Effector CD8-positive, alpha-beta T cell (primary cell): ENCODE measurements at regions not wholly inside any gene's neighbourhood (a gene's known extent, or its start where the extent isn't known, plus 50 kb on each side); places are given as distances from the start of the nearest gene placed in this dataset.
"Not testable (repeated sequence)": the region's sequence is repeated elsewhere in the genome, so short reads cannot be mapped to it uniquely, and the experiment has no call there.

ENCODE experiments used
- DNase-seq: peaks from one replicate; lab custom pipeline; 2025; lab: John Stamatoyannopoulos, UW

DNA sequence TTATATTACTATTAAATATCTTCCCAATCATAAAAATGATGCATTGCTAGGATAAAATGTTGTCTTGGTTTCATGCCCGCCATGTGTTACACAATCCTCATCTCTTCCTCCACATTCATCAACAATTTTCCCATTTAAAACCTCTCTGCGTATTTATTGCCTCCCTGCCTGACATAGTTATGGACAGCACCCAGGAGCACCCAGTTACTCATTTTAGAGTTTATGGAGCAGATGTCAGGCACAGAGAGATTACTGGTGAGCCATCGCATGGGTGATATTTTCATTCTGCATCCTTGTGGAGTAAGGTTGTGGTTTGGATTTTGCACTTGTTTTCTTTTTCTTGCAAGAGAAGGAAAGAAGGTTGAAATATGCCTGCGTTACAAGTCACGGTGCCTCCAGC, 116.7 kb upstream of the NPAS2 start:
- DNase-seq, result no peak

DNA sequence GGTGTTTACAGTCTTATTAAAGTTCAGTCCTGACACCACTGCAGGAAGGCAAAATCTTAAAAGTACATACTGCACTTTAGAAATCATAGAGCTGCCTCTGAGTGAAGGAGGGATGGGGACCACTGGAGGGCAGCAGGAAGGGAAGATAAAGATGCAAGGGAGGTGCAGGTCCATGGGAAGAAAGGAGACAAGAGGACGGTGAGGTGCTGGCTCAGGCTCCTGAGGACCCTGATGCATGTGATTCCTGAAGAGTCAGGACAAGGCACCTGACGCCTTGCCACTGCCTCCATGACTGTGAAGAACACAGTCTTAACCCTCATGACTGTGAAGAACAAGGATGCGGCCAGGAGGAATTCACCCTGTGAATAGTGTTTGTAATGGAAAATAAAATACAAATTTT, 116.2 kb upstream of the NPAS2 start:
- DNase-seq, result no peak

DNA sequence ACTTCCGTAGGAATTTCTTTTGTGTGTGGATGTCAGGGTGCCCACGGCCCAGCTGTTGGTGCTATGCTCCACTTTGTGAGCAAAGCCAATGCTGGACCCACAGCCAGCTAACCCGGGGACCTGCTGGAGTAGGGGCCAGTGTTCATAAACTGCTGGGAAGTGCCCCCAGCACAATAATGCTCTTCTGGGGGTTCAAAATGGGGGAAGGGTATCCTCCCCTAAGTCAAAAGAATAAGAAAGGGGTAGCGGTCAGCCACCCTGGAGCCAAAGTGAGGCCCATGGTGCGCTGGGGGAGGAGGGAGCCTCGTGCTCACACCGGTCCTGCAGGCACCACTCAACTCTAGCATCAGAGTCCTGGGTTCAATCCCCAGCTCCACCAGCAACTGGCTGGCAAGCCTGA, 115.8 kb upstream of the NPAS2 start:
- no peak for DNase-seq

DNA sequence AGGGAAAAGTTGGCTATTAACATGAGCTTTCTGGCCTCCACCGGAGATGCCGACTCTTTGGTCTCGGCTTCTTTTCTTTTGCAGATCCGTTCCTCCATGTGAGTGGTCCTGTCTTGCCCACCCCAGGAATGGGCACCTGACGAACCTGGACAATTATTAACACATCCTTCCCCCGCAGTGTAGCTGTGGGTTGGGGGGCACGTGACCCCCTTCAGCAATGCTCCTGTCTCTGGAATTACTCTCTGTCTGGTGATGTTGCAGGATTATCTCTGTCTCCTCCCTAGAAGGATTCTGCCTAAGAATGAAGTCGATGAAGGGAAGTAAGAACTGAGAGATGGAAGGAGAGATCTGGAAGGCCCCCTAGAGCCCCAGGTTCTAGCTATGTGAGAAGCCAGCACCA, 115.2 kb upstream of the NPAS2 start:
- no peak for DNase-seq

DNA sequence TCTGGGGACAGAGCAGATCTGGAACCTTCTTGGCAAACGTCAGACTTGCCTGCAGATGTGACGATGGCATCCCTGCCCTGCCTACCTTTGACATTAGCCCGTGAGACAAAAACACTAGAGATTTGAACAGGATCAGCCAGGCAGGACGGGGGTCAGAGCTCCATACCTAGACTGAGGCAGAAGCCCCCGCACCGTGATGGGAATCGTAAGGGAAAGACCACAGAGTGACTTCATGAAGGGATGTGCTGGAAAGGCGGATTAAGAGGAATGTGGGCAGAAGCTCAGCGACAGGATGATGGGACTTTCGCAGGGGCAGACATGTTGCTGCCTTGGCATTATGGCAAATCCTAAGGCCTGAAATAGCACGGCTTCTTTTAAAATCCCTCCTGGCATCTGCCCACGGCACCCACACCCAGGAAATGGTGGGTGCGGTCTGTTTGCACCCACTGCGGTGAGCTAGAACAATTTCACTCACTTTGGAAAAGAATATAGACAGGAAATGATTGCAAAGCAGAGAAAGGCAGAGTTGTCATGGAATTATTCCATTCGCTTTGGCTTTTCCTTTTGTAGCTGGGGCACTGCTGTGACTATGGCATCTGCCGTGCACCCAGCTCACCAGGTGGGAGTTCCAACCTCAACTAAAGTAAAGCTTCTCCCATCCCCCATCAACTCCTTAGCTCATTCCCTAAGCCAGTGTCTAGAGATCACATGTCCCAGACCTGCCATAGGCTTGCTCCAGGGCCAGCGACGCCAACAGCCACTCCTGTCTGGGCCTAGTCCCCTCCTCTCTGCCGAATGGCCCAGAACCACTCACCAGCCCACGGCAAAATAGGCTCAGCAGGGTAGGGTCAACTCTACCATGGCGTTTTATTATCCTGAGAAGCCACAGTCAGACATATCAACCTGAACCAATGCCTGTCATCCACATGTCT, 112.7 kb upstream of the NPAS2 start:
- no peak for DNase-seq

DNA sequence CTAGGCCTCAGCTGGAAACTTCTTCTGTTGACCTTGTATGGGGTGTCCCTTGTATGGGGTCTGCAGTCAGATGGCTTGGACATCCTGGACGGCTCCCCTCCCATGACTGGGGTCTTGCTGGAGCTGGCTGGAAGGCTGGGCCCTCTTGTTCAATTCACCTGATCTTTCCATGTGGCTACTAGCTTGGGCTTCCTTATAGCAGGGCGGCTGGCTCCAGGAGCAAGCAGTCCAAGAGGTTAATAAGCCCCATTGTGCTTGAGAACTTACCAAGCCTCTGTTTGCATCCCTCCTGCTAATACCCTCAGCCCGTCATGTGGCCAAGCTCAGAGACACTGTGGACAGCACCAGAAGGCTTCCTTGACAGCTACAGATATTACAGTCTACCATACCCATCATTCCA, 111.6 kb upstream of the NPAS2 start:
- no peak for DNase-seq

DNA sequence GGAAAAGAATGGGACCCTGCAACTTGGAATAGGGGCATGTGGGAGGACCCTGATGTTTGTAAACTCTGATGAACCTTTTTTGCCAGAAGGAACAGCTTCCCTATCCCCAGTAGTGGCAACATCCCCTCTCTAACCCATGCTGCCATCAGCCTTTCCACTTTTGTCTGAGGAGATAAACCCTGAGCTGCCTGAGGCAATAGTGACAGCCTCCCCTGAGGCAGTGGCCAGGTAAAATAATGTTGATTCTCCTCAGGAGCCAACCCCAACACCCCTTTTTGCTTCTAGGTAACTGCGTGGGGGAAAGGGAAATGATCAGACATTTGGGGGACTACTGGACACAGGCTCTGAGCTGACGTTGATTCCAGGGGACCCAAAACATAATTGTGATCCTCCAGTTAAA, 106.8 kb upstream of the NPAS2 start:
- DNase-seq, result no peak

DNA sequence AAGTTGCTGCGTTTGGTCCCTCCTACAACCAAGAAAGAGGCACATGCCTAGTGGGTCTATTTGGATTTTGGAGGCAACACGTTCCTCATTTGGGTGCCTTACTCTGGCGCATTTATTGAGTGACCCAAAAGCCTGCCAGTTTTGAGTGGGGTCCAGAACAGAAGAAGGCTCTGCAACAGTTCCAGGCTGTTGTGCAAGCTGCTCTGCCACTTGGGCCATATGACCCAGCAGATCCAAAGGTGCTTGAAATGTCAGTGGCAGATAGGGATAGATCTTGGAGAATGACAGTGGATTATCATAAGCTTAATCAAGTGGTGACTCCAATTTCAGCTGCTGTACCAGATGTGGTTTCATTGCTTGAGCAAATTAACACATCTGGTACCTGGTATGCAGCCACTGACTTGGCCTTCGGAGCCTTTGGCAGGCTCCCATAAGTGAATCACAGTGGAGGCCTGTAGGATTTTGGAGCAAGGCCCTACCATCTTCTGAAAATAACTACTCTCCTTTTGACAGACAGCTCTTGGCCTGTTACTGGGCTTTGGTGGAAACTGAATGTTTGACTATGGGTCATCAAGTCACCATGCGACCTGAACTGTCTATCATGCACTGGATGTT, 105.4 kb upstream of the NPAS2 start:
- DNase-seq, result not testable (repeated sequence)

DNA sequence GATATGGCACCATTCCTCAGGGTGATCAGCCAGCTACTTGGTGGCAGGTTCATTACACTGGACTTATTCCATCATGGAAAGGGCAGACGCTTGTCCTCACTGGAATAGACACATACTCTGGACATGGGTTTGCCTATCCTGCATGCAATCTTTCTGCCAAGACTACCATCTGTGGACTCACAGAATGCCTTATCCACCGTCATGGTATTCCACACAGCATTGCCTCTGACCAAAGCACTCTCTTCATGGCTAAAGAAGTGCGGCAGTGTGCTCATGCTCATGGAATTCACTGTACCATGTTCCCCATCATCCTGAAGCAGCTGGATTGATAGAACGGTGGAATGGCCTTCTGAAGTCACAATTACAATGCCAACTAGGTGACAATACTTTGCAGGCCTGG, 104.1 kb upstream of the NPAS2 start:
- DNase-seq, result not testable (repeated sequence)

DNA sequence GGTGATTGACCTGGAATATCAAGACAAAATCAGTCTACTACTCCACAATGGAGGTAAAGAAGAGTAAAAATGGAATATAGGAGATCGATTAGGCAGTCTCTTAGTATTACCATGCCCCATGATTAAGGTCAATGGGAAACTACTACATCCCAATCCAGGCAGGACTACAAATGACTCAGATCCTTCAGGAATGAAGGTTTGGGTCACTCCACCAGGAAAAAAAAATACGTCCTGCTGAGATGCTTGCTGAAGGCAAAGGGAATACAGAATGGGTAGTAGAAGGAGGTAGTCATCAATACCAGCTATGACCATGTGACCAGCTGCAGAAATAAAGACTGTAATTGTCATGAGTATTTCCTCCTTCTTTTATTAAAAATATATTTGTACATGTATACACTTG, 103.4 kb upstream of the NPAS2 start:
- no peak for DNase-seq

DNA sequence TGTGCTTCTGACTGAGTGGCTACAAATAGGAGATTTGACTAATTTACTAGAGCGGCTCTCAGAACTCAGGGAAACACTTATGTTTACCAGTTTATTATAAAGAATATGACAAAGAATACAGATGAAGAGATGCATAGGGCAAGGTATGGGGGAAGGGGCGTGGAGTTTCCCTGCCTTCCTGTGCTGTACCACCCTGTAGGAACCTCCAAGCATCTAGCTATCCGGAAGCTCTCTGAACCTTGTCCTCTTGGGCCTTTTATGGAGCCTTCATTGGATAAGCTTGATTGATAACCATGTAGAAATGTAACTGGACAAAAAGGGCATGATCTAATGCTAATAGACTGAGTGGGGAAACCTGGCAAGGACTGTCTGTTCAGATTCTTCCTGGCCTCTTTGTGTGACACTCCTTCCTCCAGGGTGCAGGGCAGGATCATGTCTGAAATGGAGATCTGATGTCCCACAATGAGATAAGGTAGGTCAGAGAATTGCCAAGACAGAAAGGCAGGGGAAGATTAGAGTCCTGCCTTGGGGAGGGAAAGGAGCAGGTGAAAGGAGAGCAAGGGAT, 101.8 kb upstream of the NPAS2 start:
- DNase-seq, result no peak

DNA sequence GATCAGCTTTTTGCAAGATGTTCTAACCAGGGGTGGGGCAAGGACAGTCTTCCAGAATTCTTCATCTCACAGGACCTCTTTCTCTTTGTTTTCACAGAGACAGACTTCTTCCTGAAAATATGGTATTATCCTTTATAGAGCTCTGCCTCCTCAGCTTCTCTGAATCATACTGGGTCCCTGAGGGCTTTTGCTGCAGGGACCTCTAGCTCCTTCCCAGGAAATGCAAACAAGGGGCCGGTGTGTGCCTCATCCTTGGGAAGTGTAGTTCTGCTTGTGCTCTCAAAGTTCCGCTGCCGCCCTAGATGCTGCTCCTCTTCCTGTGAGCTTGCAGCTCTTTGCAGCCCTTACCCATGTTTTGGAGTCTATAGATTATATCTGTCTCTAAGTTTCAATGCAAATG, 99.5 kb upstream of the NPAS2 start:
- no peak for DNase-seq

DNA sequence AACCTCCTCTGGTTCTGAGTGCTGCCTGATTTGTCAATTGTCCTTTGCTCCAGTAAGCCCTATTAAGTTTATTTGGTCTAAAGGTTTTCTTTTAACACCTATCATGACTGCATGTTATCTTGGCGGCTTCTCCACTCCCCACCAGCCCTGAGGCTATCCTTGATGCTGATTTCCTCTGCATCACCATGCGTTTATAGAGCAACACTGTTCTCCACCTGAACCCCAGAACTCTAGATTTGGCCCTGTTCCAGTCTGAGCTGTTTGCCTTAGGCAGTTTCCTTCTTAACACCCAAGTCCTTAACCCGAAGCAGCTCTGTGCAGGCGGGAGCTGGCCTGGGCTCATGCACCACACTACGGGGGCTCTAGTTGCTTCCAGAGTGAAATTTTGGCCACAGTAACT, 98.2 kb upstream of the NPAS2 start:
- DNase-seq, result no peak

DNA sequence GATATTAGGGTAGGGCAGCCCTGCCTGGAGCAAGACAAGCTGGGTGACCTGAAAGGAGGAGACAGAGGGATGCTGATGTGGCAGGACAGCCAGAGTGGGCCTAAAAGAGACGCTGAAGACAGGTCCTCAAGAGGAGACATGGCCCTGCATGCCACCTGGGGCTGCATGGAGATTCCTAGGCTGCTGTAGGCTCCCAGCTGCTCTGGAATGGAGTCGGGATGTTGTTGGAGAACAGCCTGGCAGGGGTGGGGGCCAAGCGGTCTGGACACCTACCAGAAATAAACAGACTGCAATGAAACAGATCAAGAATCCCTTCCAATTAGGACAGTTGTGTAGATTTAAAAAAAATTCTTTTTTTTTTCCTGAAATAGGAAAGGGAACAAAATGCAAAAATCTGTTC, 97.8 kb upstream of the NPAS2 start:
- no peak for DNase-seq

DNA sequence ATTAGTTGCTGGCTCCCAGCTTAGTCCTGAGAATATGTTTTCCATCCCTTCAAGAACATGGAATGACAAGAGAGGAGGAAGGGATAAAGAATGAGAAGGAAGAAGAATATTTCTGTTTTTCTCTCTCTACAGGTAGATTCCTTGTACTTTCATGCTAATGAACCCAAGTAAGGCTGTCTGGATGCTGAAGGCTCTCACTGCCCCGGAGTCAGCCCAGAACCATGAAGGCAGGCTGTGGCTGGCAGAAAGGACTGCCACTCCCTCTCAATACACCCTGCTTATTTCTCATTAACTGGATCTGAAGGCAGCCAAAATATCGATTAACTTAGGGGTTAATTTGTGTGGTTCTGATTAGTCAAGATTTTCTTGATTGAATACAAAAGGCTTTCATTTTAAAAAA, 93.1 kb upstream of the NPAS2 start:
- DNase-seq, result no peak

DNA sequence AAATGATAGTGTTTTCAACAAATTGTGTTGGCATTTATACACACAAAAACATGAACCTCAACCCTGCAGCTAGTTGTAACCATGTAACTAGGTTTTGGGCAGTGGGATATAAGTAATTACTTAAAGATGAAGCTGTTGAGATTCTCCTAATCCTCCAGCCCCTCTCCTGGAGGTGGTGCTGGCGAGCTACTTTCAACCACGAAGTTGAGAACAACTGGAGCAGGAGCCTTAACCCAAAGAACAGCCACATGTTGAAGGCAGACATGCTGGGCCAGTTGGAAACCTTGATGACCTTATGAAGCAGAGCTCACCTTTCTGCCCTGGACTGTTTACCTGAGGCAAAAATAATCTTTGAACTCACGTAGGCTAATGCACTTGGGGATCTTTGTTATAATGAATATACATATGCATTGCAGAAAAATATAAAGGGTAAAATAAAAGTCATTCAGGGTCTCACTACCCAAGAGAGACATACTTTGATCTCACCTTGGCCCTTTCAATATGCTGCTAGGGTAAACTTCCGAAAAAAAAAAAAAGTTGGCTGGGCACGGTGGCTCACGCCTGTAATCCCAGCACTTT, 89.6 kb upstream of the NPAS2 start:
- DNase-seq, result peak; percentile 3

DNA sequence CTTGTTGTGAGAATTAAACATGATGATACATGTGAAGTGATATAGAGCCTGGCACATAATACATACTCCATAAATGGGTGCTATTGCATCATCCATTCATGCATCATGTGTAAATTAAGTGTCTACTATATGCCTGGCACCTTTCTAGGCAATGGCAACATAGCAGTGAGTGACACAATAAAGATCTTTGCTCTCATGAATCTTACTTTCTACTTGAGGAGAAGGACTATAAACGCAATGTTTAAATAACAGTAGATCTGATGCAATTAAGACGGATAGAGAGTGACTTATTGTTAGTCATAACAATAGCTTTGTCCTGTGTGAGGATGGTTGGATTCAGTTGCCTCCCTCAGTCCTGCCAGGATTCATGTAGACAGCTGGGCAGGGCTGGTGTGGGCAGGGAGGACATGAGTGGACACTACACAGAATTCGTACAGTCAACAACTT, 88.4 kb upstream of the NPAS2 start:
- no peak for DNase-seq

DNA sequence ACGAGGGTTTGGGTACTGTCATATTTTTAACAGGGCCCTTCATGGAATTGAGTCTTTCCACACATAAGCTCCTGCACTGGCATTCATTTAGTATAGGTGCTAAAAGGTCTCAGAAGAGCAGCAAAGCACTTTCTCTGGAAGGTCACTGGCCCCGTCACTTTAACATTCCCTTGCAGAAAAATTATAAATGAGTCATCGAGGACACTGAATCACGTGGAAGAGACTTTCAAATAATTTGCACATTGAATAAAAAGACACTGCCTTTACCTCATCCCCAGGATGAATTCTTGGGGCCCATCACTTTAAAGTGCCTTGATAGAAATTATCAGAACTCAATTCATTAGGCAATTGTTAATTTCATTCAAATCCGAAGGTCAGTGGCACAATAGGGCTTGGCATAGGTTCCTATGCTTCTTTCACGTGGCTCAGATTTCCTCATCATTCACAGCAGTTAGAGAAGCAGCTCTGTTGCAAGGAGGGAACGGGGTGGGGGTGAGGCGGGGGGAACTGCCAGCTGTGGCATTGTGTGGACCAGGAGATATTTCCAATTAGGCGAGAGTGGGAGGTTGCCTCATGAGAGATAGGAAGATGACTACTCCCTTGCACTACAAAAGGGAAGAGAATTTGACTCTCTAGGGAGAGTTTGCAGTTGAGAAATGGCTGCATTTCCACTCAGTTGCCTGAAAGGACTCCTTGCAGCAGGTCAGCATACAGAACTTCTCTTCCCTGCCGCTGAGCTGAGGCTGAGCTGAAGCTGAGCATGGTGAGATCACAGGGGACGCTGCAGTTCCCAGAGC, 86.3 kb upstream of the NPAS2 start:
- DNase-seq, result no peak

DNA sequence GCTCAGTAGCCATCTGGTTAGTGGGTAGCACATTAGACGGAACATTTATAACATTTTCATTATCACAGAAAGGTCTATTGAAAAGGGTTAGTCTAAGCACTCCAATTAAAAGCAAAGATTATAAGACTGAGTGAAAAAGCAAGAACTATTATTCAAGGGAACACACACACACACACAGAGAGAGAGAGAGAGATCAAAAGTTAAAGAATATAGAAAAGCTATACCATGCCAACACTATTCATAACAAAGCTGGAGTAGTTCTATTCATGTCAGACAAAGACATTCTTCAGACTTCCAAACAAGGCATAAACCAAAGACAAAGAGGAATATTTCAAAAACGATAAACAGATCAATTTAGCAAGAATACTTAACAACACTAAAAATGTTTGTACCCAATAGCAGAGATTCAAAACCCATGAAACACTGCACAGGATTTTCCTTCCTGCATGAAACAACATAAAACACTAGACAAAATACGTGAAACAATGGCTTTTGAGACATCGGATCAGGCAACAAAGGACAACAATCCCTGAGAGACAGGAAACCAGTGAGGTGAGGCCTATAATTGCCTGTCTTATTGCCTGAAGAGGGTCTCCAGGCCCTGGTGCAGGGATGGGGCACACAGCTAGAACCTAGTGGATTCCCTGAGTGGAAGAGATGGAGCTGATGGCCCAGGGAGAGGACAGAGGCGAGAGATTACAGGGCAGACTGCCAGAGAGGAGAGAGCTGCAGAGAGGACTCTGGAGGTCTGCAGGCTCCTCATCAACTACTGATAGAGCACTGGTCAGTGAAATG, 83.6 kb upstream of the NPAS2 start:
- no peak for DNase-seq

DNA sequence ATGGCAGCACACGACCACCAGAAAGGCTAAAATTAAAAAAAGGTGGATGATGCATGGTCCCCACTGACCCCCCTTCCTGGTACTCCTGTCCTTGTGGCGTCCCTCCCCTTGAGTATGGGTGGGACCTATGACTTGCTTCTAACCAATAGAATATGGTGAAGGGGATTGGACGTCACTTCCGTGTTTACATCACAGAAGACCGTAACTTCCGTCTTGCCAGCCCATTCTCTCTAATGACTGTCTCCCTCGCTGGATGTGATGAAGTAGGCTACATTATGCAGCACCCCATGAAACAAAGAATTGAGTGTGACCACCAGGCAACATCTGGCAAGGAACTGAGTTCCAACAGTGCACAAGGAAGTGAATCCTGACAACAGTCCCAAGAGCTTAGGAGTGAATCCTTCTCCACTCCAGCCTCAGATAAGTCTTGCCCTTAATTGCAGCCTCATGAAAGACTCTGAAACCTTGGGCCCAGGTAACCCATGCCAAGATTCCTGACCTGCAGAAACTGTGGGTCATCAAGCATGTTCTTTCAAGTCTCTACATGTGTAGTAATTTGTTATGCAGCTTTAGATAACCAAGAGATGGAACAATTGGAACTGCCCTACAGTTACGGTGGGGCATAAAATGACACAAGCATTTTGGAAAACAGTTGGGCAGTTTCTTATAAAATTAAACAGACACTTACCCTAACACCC, 80.1 kb upstream of the NPAS2 start:
- no peak for DNase-seq

DNA sequence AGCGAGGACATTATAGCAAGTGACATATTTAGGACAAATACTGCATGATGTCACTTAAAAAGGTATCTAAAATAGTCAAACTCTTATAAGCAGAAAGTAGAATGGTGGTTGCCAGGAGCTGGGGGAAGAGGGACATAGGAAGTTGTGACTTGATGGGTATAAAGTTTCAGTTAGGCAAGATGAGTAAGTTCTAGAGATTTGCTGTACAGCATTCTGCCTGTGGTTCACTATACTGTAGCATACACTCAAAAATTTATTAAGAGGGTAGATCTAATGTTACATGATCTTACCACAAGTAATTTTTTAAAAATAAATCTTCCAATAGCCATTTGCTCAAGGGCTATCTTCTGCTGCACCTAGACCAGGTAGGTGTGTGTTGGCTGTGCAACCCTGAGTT, 78.1 kb upstream of the NPAS2 start:
- DNase-seq, result no peak
